Stimulated activated CD4-positive, alpha-beta T cell treated with anti-CD3 and anti-CD28 coated beads, Interleukin-1b, Interleukin-23, amount 100 ng/mL, for 1 hour (primary cell): ENCODE measurements at regions not wholly inside any gene's neighbourhood (a gene's known extent, or its start where the extent isn't known, plus 50 kb on each side); places are given as distances from the start of the nearest gene placed in this dataset.
"Not testable (repeated sequence)": the region's sequence is repeated elsewhere in the genome, so short reads cannot be mapped to it uniquely, and the experiment has no call there.

Source experiments
- DNase-seq, 2 donors: peaks; one replicate each; pipeline ENCODE4 v3.0.0-alpha.2; 2020; ENCODE audit warnings: low read depth in 2 of 2

GRCh38 chr20:53773792-53774401 lies 180.3 kb upstream of the ZNF217 start:
- no peak for DNase-seq

GRCh38 chr20:53773066-53773791 lies 179.6 kb upstream of the ZNF217 start:
- DNase-seq: not testable (repeated sequence)

- no peak for DNase-seq
Measured at GRCh38 chr20:53769041-53769440, 175.4 kb upstream of the ZNF217 start.

GRCh38 chr20:53768329-53768728 lies 174.7 kb upstream of the ZNF217 start:
- no peak for DNase-seq

- no peak for DNase-seq
Measured at GRCh38 chr20:53767206-53767930, 173.7 kb upstream of the ZNF217 start.

- no peak for DNase-seq
Measured at GRCh38 chr20:53764415-53764800, 170.8 kb upstream of the ZNF217 start.

GRCh38 chr20:53763707-53764414 lies 170.2 kb upstream of the ZNF217 start:
- no peak for DNase-seq

- DNase-seq: not testable (repeated sequence)
Measured at GRCh38 chr20:53762423-53762798, 168.8 kb upstream of the ZNF217 start.

GRCh38 chr20:53760025-53760441 lies 166.4 kb upstream of the ZNF217 start:
- no peak for DNase-seq

- DNase-seq: no peak
Measured at GRCh38 chr20:53757472-53757913, 163.9 kb upstream of the ZNF217 start.

- no peak for DNase-seq
Measured at GRCh38 chr20:53755733-53756531, 162.3 kb upstream of the ZNF217 start.

GRCh38 chr20:53753880-53754459 lies 160.3 kb upstream of the ZNF217 start:
- DNase-seq: no peak

- DNase-seq: no peak
Measured at GRCh38 chr20:53752971-53753879, 159.6 kb upstream of the ZNF217 start.

- DNase-seq: no peak
Measured at GRCh38 chr20:53752583-53752970, 158.9 kb upstream of the ZNF217 start.

- no peak for DNase-seq
Measured at GRCh38 chr20:53751620-53752318, 158.1 kb upstream of the ZNF217 start.

GRCh38 chr20:53750827-53751619 lies 157.4 kb upstream of the ZNF217 start:
- no peak for DNase-seq

GRCh38 chr20:53749499-53749898 lies 155.9 kb upstream of the ZNF217 start:
- no peak for DNase-seq

- DNase-seq: no peak
Measured at GRCh38 chr20:53748821-53749421, 155.3 kb upstream of the ZNF217 start.
